ENCODE measurements at regions not wholly inside any gene's neighbourhood (a gene's known extent, or its start where the extent isn't known, plus 50 kb on each side); places are given as distances from the start of the nearest gene placed in this dataset.

DNA sequence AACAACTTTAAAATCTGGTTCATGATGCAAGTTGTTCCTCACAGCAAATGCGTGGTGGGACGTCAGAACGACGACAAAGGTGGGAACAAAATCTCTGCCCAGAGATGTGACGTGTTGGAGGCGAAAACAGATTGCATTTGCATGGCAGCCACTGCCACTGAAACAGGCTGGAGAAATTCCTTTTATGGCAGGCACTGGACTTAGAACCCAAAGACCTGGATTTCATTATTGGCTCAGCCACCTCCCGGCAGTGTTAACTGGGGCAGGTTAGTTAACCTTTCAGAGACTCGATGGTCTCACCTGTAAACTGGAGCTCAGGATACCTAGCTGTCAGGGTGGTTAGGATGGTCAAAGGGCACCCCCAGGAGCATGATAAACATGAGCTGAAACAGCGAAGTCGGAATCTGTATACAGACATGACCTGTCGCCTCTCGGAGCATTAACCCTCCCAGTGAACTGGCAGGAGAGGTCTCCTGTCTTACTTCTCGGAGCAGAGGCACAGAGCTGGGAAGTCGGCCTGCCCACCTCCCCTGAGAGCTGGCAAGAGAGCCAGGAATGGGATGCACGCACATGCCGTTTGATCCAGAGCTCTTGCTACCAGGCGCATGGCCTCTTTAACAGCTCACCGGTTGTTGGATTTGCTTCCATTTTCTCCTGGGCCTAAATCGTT, 59.2 kb upstream of the TARBP1 start:
- no peaks in the 10 kb centered on the region for H3K9me3 Mint-ChIP-seq
- no peak overlapping the region for H3K4me3 Mint-ChIP-seq
- no peaks in the 10 kb centered on the region for H3K36me3 Mint-ChIP-seq (ENCODE audit: low read depth)
- H3K27ac Mint-ChIP-seq, result no peak overlapping the region
- DNase-seq, result no peak
- H3K4me1 Mint-ChIP-seq (ENCODE audit: low read depth), result peaks cover 32% of the 10 kb centered on the region
- H3K27me3 Mint-ChIP-seq (ENCODE audit: insufficient read depth), result peaks cover 5% of the 10 kb centered on the region; the same call in 1 of the 2 replicates
- no peak for TF ChIP-seq CTCF (IDR thresholded peaks at IDR 0.05)

DNA sequence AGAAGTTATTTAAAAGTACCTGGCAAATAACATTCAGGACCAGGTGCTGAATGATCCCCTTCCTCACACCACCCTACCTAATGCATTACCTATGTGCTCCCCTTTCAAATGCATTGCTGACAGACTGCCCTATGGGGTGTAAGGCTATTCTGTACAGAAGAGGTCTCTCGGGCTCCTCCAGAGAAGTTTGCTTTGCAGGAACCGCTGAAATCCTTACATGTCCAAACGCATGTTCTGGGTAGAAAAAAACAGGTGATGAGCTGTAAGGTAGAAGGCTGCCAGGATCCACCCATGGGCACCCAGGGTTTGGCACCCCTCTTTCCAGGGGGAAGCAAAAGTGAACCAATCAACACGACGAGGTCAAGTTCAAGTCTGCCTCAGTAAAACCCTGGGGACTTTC, 58.3 kb upstream of the TARBP1 start:
- Mint-ChIP-seq H3K4me1 (ENCODE audit: low read depth) (peaks cover 40% of the 10 kb centered on the region), H3K9me3 (no peaks in the 10 kb centered on the region), H3K4me3 (no peak overlapping the region), H3K36me3 (ENCODE audit: low read depth) (no peaks in the 10 kb centered on the region), H3K27me3 (ENCODE audit: insufficient read depth) (peaks cover 5% of the 10 kb centered on the region; the same call in 1 of the 2 replicates), H3K27ac (no peak overlapping the region)
- no peak for TF ChIP-seq CTCF (IDR thresholded peaks at IDR 0.05)
- DNase-seq, result no peak

DNA sequence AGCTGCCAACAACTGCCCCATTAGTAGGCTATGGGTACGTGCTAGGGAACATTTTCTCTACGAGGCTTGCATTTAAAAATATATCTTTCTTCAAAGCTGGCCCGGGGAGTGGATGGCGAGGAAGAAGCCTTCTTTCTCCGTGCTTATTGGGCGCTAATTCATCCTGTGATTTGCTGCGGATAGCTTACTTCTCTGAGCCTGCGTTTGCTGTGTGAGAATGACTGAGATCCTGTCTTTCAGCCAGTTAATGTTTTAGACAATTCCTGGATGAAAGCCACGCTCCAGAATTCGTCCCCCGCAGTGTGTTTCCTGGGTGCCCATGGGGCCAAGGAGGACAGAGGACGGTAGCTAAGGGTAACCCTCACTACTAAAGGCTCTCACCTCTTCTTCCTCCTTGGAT, 57.8 kb upstream of the TARBP1 start:
- Mint-ChIP-seq H3K27ac (no peak overlapping the region), H3K9me3 (no peaks in the 10 kb centered on the region), H3K36me3 (ENCODE audit: low read depth) (no peaks in the 10 kb centered on the region), H3K4me1 (ENCODE audit: low read depth) (peaks cover 42% of the 10 kb centered on the region), H3K4me3 (no peak overlapping the region), H3K27me3 (ENCODE audit: insufficient read depth) (peaks cover 5% of the 10 kb centered on the region; the same call in 1 of the 2 replicates)
- TF ChIP-seq CTCF (IDR thresholded peaks at IDR 0.05), result no peak
- no peak for DNase-seq

DNA sequence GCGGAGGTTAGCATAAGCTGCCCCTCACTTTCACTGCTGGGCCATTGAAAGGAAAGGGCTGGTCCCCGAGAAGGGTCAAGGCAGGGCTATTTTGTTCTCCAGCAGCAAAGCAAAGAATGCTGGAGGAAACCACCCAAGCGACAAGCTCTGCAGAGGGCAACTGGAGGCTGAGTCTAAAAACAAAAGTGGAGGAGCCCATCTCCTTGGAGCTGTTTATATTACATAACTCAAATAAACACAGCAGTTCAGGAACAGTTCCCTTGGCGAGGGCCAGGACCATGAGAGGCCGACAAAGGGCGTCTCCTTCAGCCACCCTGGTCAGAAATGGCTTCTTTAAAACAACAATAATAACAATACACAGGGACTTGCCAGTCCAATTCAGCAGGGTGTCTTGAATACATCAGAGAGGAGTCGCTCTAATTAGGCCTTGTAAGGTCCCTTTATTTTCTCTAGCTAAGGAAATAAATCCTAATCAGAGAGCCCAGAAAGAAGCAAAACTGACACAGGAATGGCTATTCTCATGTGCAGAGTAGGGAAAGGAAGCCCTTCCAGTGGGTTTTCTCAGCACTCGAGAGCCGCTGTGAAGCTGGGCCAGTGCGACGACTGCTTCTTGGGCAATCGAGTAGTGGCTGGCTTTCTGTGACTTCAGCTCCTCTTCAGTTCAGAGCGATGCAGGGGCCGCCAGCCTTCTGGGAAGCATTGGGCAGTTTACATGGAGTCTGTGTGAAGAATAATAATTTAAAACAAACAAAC, 57.0 kb upstream of the TARBP1 start:
- peaks cover 5% of the 10 kb centered on the region for H3K27me3 Mint-ChIP-seq (ENCODE audit: insufficient read depth)
- H3K9me3 Mint-ChIP-seq, result no peaks in the 10 kb centered on the region
- H3K4me1 Mint-ChIP-seq (ENCODE audit: low read depth), result peaks cover 45% of the 10 kb centered on the region
- H3K27ac Mint-ChIP-seq, result no peak overlapping the region
- no peak for TF ChIP-seq CTCF (IDR thresholded peaks at IDR 0.05)
- no peak overlapping the region for H3K4me3 Mint-ChIP-seq
- DNase-seq, result no peak
- H3K36me3 Mint-ChIP-seq (ENCODE audit: low read depth), result no peaks in the 10 kb centered on the region

DNA sequence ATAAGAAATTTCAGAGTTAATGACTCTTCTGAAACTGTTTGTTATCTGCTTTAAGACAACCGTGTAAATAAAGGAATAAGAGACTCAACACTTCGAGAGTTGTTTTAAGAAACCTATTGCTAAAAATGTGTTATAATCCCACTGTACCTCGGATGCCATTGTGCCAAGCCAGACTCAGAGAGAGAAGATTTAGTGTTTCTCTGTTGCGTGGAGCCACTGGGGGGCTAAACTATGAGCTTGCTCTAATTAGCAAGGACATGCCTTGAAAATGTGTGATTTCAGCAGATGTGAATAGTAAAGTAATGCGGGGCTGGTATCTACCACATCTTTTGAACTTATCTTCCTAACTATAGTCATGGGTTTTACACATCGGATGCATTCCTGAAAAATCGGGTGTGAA, 56.2 kb upstream of the TARBP1 start:
- no peak for TF ChIP-seq CTCF (IDR thresholded peaks at IDR 0.05)
- peaks cover 49% of the 10 kb centered on the region for H3K4me1 Mint-ChIP-seq (ENCODE audit: low read depth)
- H3K27ac Mint-ChIP-seq, result no peak overlapping the region; the same call in 1 of the 2 replicates

More for the DNA sequence above, 56.2 kb upstream of the TARBP1 start:
- no peak for DNase-seq
- peaks cover 5% of the 10 kb centered on the region for H3K27me3 Mint-ChIP-seq (ENCODE audit: insufficient read depth)
- H3K4me3 Mint-ChIP-seq, result no peak overlapping the region
- H3K36me3 Mint-ChIP-seq (ENCODE audit: low read depth), result no peaks in the 10 kb centered on the region
- no peaks in the 10 kb centered on the region for H3K9me3 Mint-ChIP-seq

Measured in HFFc6 (cell line).